DOHH2 (cell line): ENCODE measurements at regions not wholly inside any gene's neighbourhood (a gene's known extent, or its start where the extent isn't known, plus 50 kb on each side); places are given as distances from the start of the nearest gene placed in this dataset.

Experiments
- EZH2phosphoT487 ChIP-seq: fragments of 200-600 bp; sonication (generic); IDR thresholded peaks from 2 replicates; pipeline ENCODE4 v1.6.1; 2017; ENCODE audit warnings: borderline replicate concordance, mild to moderate bottlenecking, antibody characterized with exemption, low read length, moderate library complexity, mixed read lengths
- TF ChIP-seq, protein P1 (sequence below): fragments of 200-600 bp; sonication (generic); IDR thresholded peaks from one replicate; pipeline ENCODE4 v1.5.1; 2014; ENCODE audit warnings: antibody characterized with exemption, mild to moderate bottlenecking, low read depth, low read length; ENCODE audit not compliant: poor library complexity, severe bottlenecking

DNA sequence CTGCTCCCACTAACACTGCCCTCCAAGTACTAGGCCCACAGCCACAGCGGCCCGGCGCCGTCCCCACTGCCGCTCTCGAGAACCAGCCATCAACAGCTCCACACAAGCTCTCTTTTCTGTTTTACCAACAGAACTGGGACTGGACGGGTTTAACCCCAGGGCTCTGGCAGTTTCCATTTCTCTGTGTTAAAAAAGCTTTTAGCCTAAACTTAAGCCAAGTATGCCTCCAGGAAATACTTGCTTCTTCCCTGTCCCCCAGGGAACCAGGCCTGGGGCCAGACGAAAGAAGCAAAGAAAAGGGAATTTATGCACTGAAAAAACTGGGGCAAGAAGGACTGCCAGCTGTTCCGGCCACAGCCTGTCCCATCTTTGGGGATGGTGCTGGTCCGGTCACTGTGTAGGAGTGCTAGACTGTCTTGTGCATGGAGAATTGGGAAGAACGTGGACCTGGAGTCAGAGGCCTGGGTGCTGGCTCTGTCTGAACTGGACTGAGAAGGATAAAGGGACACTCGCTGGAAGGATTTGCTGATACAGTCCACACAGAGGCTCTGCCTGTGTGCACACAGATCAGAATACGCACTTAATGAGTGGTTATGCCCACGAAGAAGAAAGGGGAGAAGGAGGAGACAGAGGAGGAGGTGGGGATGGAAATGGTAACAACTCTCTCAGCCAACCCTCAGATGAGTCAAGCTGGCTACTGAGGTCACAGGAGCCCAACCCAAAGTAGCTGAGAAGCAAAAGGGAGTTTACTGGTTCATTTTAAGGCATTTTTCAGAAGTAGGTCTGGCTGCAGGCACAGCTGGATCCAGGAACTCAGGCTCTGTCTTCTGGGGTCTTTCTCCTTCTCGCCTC lies 254.4 kb upstream of the PMEPA1 start:
- TF ChIP-seq, protein P1, sequence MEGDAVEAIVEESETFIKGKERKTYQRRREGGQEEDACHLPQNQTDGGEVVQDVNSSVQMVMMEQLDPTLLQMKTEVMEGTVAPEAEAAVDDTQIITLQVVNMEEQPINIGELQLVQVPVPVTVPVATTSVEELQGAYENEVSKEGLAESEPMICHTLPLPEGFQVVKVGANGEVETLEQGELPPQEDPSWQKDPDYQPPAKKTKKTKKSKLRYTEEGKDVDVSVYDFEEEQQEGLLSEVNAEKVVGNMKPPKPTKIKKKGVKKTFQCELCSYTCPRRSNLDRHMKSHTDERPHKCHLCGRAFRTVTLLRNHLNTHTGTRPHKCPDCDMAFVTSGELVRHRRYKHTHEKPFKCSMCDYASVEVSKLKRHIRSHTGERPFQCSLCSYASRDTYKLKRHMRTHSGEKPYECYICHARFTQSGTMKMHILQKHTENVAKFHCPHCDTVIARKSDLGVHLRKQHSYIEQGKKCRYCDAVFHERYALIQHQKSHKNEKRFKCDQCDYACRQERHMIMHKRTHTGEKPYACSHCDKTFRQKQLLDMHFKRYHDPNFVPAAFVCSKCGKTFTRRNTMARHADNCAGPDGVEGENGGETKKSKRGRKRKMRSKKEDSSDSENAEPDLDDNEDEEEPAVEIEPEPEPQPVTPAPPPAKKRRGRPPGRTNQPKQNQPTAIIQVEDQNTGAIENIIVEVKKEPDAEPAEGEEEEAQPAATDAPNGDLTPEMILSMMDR, result no peak
- no peak for TF ChIP-seq EZH2phosphoT487
